Activated naive CD8-positive, alpha-beta T cell treated with anti-CD3 and anti-CD28 coated beads for 36 hours (primary cell): ENCODE measurements at regions not wholly inside any gene's neighbourhood (a gene's known extent, or its start where the extent isn't known, plus 50 kb on each side); places are given as distances from the start of the nearest gene placed in this dataset.

Experiments used
- DNase-seq: peaks from one replicate; pipeline ENCODE4 v3.0.0; 2021
- H3K27ac Mint-ChIP-seq: one replicate; pipeline ENCODE4 v1.8.0; 2022; ENCODE audit warnings: mild to moderate bottlenecking, moderate library complexity, mixed read lengths
- H3K27me3 Mint-ChIP-seq: one replicate; pipeline ENCODE4 v1.8.0; 2022; ENCODE audit warnings: mild to moderate bottlenecking, mixed read lengths
- H3K36me3 Mint-ChIP-seq: one replicate; pipeline ENCODE4 v1.8.0; 2021; ENCODE audit warnings: mild to moderate bottlenecking, mixed read lengths
- H3K4me1 Mint-ChIP-seq: one replicate; pipeline ENCODE4 v1.8.0; 2021; ENCODE audit warnings: mixed read lengths
- H3K4me3 Mint-ChIP-seq: one replicate; pipeline ENCODE4 v1.8.0; 2022; ENCODE audit warnings: mild to moderate bottlenecking, moderate library complexity, mixed read lengths
- H3K9me3 Mint-ChIP-seq: one replicate; pipeline ENCODE4 v1.8.0; 2022; ENCODE audit warnings: mixed read lengths

DNA sequence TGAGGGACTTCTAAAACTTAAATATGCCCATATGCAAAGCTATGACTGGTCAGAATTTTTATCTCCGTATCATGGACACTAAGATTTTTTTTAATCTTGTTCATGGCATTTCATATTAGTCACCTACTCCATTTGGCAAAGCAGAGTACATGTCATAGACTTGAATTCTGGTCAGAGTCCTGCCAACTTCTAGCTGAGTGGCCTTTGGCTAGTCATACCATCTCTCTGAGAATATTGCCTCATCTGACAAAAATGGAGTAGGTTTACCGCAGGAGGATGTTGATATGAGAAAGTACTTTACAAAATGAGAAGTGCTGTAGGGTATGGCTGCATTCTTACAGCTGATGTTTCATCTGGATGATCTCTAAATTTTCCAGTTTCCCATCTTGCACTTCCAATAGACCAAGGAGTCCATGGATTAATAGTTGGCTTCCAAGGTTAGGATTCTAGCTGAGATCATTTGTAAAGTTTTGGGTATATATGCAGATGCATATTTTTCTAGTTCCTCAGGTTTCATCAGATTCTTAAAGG lies 150.8 kb upstream of the NR3C1 start:
- Mint-ChIP-seq H3K4me3 (no peak overlapping the region), H3K36me3 (no peaks in the 10 kb centered on the region), H3K4me1 (peaks cover 2% of the 10 kb centered on the region), H3K27me3 (no peaks in the 10 kb centered on the region), H3K27ac (no peak overlapping the region), H3K9me3 (peaks cover 1% of the 10 kb centered on the region)
- no peak for DNase-seq

GRCh38 chr5:143552680-143553079 lies 149.2 kb upstream of the NR3C1 start:
- no peak for DNase-seq
- Mint-ChIP-seq H3K4me3 (no peak overlapping the region), H3K27me3 (no peaks in the 10 kb centered on the region), H3K27ac (no peak overlapping the region), H3K4me1 (peaks cover 2% of the 10 kb centered on the region), H3K36me3 (no peaks in the 10 kb centered on the region), H3K9me3 (peaks cover 7% of the 10 kb centered on the region)

GRCh38 chr5:143551820-143552251 lies 148.3 kb upstream of the NR3C1 start:
- no peak for DNase-seq
- Mint-ChIP-seq H3K27ac (no peak overlapping the region), H3K4me1 (no peaks in the 10 kb centered on the region), H3K36me3 (no peaks in the 10 kb centered on the region), H3K9me3 (peaks cover 7% of the 10 kb centered on the region), H3K4me3 (no peak overlapping the region), H3K27me3 (no peaks in the 10 kb centered on the region)

- H3K27me3 Mint-ChIP-seq: no peaks in the 10 kb centered on the region
- H3K36me3 Mint-ChIP-seq: no peaks in the 10 kb centered on the region
- H3K4me3 Mint-ChIP-seq: no peak overlapping the region
- peaks cover 7% of the 10 kb centered on the region for H3K9me3 Mint-ChIP-seq
- no peak overlapping the region for H3K27ac Mint-ChIP-seq
- no peak for DNase-seq
- no peaks in the 10 kb centered on the region for H3K4me1 Mint-ChIP-seq
Measured at GRCh38 chr5:143550986-143551630, 147.6 kb upstream of the NR3C1 start.

DNA sequence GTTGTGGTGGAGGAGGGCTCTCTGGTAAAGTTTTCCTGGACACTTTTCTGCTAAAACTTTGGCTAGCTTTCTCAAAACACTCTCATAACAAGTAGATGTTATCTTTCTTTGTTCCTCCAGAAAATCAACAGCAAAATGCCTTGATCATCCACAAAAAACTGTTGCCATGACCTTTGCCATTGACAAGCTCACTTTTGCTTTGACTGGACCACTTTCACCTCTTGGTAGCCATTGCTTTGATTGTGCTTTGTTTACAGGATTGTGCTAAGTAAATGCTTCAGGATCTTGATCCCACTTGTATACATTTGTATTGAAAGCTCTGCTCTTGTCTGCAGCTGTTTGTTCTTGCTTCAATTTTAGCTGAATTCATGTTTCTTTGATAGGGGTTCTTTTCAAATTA lies 143.9 kb upstream of the NR3C1 start:
- no peak for DNase-seq
- H3K9me3 Mint-ChIP-seq: peaks cover 8% of the 10 kb centered on the region
- no peaks in the 10 kb centered on the region for H3K36me3 Mint-ChIP-seq
- H3K27ac Mint-ChIP-seq: no peak overlapping the region
- no peak overlapping the region for H3K4me3 Mint-ChIP-seq
- H3K27me3 Mint-ChIP-seq: no peaks in the 10 kb centered on the region
- no peaks in the 10 kb centered on the region for H3K4me1 Mint-ChIP-seq

- DNase-seq: no peak
- no peaks in the 10 kb centered on the region for H3K36me3 Mint-ChIP-seq
- peaks cover 8% of the 10 kb centered on the region for H3K9me3 Mint-ChIP-seq
- H3K27ac Mint-ChIP-seq: no peak overlapping the region
- H3K4me3 Mint-ChIP-seq: no peak overlapping the region
- no peaks in the 10 kb centered on the region for H3K4me1 Mint-ChIP-seq
- no peaks in the 10 kb centered on the region for H3K27me3 Mint-ChIP-seq
Measured at GRCh38 chr5:143546394-143546793, 142.9 kb upstream of the NR3C1 start.

GRCh38 chr5:143544606-143545005 lies 141.1 kb upstream of the NR3C1 start:
- H3K36me3 Mint-ChIP-seq: no peaks in the 10 kb centered on the region
- H3K27me3 Mint-ChIP-seq: no peaks in the 10 kb centered on the region
- no peak for DNase-seq
- peaks cover 10% of the 10 kb centered on the region for H3K9me3 Mint-ChIP-seq
- no peak overlapping the region for H3K27ac Mint-ChIP-seq
- H3K4me1 Mint-ChIP-seq: no peaks in the 10 kb centered on the region
- no peak overlapping the region for H3K4me3 Mint-ChIP-seq

DNA sequence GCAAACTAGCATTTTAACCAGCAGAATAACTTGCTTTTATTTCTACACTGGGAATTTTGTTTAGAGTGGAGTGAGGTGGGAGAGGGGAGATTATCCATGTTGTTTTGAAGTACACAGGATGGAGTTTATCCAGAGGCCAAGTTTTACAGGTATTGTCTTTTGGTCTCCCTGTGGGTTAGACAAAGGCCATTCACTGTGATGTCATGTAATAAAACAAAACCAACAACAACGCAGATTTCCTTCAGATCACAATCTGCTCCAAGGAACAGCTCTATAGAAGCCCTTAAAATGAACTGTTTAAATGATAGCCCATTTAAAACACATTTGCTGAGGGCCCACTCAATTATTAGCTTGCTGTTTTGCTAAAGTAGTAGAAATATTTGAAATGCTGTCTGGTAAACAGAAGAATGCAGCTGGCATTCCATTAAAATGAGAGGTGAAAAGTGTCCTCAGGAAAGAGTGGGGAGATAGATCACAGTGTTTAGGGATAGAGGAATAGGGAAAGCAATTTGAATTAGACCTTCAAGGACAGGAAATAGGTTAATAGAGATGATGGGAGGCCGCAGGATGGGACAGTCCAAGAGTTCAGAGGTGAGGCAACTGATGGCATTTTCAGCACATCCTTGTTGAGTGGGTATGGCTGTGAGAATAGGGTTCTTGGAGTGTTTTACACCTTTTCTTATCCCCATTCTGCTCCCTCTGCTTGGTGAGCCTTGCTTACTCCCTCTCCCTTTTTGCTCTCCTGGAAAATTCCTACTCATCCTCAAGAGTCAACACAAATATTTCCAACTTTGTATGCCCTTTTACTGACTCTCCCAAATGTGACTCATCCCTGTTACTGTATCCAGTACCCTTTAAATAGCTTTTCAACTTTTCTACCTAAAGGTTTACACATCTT lies 140.1 kb upstream of the NR3C1 start:
- H3K4me3 Mint-ChIP-seq: no peak overlapping the region
- H3K27me3 Mint-ChIP-seq: no peaks in the 10 kb centered on the region
- no peak overlapping the region for H3K27ac Mint-ChIP-seq
- peaks cover 11% of the 10 kb centered on the region for H3K9me3 Mint-ChIP-seq
- no peaks in the 10 kb centered on the region for H3K4me1 Mint-ChIP-seq
- no peaks in the 10 kb centered on the region for H3K36me3 Mint-ChIP-seq
- no peak for DNase-seq

DNA sequence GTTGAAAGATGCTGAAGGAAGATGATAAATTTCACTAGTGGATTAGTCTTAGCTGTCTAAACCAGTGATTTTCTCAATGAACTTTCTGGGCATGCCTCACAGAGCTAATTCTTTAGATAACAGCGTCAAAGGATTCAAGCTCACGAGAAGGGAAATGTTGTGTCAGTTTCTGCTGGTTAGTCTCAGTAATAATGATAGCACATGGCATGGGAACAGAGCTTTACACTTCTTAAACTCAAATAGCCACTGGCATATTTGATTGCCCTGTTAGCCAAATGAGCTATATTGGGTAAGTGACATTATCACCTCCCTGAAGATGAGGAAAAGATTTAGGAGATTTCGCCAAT lies 139.3 kb upstream of the NR3C1 start:
- Mint-ChIP-seq H3K36me3 (no peaks in the 10 kb centered on the region), H3K9me3 (peaks cover 11% of the 10 kb centered on the region)

GRCh38 chr5:143541943-143542797 lies 138.7 kb upstream of the NR3C1 start:
- H3K4me3 Mint-ChIP-seq: no peak overlapping the region
- DNase-seq: no peak
- no peaks in the 10 kb centered on the region for H3K36me3 Mint-ChIP-seq
- no peak overlapping the region for H3K27ac Mint-ChIP-seq
- H3K9me3 Mint-ChIP-seq: peaks cover 11% of the 10 kb centered on the region
- no peaks in the 10 kb centered on the region for H3K27me3 Mint-ChIP-seq
- H3K4me1 Mint-ChIP-seq: no peaks in the 10 kb centered on the region

More for the DNA sequence above, 139.3 kb upstream of the NR3C1 start:
- Mint-ChIP-seq H3K27me3 (no peaks in the 10 kb centered on the region), H3K27ac (no peak overlapping the region), H3K4me1 (no peaks in the 10 kb centered on the region), H3K4me3 (no peak overlapping the region)
- no peak for DNase-seq

GRCh38 chr5:143539742-143540141 lies 136.3 kb upstream of the NR3C1 start:
- Mint-ChIP-seq H3K36me3 (no peaks in the 10 kb centered on the region), H3K27ac (no peak overlapping the region), H3K27me3 (no peaks in the 10 kb centered on the region), H3K4me1 (no peaks in the 10 kb centered on the region), H3K9me3 (peaks cover 10% of the 10 kb centered on the region), H3K4me3 (no peak overlapping the region)
- no peak for DNase-seq

GRCh38 chr5:143537056-143537455 lies 133.6 kb upstream of the NR3C1 start:
- Mint-ChIP-seq H3K4me3 (no peak overlapping the region), H3K36me3 (no peaks in the 10 kb centered on the region), H3K27ac (no peak overlapping the region), H3K4me1 (no peaks in the 10 kb centered on the region), H3K9me3 (peaks cover 10% of the 10 kb centered on the region), H3K27me3 (no peaks in the 10 kb centered on the region)
- no peak for DNase-seq

DNA sequence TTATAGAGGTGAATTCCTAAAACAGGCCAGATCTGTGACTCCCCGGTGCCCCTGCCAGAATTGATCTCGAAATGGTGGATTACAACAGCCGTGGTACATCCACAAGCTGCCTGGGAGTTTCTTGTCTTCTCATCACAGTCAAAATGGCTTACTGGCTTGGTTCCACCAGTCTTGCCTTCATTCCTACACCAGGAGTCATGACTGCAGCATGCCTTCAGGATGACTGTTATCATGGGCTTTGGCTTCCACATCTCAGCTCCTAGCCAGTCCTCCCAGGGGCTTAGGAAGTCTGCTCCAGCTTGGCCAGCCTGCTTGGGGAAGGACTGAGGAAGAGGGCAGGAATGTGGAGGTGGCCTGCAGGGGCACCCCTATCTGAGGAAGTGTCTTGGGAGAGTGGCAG lies 132.9 kb upstream of the NR3C1 start:
- Mint-ChIP-seq H3K36me3 (no peaks in the 10 kb centered on the region), H3K4me1 (no peaks in the 10 kb centered on the region), H3K9me3 (peaks cover 10% of the 10 kb centered on the region), H3K4me3 (no peak overlapping the region), H3K27me3 (no peaks in the 10 kb centered on the region), H3K27ac (no peak overlapping the region)
- no peak for DNase-seq

DNA sequence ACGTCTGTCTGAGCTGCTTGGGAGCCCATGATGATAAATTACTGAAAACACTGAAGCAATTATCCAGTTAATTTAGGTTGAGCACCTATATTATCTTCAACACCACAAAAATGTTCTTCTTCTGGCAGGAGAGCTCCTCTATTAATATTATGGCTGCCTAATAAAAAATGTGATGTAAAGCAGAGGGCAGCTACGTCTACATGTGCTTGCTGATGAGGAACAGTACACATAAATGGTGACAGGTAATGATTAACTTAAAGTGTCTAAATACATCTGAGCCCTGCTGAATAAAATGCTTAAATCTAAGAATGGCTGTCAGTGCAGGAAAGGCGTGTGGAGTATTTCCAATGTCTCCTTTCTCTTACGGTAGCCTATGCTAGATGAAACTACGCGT lies 131.3 kb upstream of the NR3C1 start:
- no peaks in the 10 kb centered on the region for H3K36me3 Mint-ChIP-seq
- peaks cover 9% of the 10 kb centered on the region for H3K9me3 Mint-ChIP-seq
- H3K4me3 Mint-ChIP-seq: no peak overlapping the region
- no peak overlapping the region for H3K27ac Mint-ChIP-seq
- DNase-seq: no peak
- no peaks in the 10 kb centered on the region for H3K27me3 Mint-ChIP-seq
- no peaks in the 10 kb centered on the region for H3K4me1 Mint-ChIP-seq
